ENCODE measurements at regions not wholly inside any gene's neighbourhood (a gene's known extent, or its start where the extent isn't known, plus 50 kb on each side); places are given as distances from the start of the nearest gene placed in this dataset.
"Not testable (repeated sequence)": the region's sequence is repeated elsewhere in the genome, so short reads cannot be mapped to it uniquely, and the experiment has no call there.

DNA sequence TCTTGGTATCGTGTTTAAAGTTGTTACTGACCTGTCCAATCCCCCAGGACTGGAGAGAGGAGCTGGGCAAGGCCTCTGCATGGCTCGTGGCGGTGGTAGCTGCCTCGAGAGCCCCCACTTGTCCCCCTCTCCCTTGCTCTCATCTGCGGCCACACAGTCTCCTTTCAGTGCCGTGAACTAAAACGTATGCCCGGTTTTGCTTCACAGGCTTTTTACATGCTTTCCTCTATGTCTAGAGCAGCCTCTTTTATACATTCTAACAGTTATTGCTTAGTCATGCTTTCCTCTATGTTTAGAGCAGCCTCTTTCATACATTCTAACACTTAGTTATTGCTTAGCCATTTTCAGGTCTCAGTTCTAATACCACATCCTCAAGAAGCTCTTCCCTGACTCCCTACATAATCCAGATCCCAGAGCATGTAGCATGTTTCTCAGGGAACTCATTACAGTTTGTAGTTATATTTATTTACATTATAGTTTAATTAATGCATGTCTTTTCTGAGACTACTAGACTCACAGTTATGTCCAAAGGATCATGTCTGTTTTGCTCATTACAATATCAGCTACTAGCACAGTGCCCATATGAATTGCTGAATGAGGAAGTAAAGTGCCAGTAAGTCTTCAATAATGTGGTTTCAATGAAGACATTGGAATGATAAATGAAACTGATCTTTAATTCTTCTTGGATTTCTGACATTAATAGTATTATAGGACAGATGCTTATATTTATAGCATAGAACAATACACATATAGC is 66.5 kb upstream of the TBL1XR1 start:
- Histone ChIP-seq H3K4me3 (no peak overlapping the region), H3K36me3 (no peaks in the 10 kb centered on the region), H3K27me3 (no peaks in the 10 kb centered on the region), H3K9me3 (no peaks in the 10 kb centered on the region), H3K27ac (no peak overlapping the region), H3K4me1 (no peaks in the 10 kb centered on the region)
- TF ChIP-seq, protein P1, sequence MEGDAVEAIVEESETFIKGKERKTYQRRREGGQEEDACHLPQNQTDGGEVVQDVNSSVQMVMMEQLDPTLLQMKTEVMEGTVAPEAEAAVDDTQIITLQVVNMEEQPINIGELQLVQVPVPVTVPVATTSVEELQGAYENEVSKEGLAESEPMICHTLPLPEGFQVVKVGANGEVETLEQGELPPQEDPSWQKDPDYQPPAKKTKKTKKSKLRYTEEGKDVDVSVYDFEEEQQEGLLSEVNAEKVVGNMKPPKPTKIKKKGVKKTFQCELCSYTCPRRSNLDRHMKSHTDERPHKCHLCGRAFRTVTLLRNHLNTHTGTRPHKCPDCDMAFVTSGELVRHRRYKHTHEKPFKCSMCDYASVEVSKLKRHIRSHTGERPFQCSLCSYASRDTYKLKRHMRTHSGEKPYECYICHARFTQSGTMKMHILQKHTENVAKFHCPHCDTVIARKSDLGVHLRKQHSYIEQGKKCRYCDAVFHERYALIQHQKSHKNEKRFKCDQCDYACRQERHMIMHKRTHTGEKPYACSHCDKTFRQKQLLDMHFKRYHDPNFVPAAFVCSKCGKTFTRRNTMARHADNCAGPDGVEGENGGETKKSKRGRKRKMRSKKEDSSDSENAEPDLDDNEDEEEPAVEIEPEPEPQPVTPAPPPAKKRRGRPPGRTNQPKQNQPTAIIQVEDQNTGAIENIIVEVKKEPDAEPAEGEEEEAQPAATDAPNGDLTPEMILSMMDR (IDR thresholded peaks at IDR 0.05) = no peak
- TF ChIP-seq POLR2A (IDR thresholded peaks at IDR 0.05) (no peak), POLR2AphosphoS5 (IDR thresholded peaks at IDR 0.05) (no peak), EP300 (IDR thresholded peaks at IDR 0.05) (no peak)
- WGBS = 80% methylated on average over 8 of the region's 8 CpGs
- no peak for DNase-seq (ENCODE audit: low spot score in 2 of 2)

DNA sequence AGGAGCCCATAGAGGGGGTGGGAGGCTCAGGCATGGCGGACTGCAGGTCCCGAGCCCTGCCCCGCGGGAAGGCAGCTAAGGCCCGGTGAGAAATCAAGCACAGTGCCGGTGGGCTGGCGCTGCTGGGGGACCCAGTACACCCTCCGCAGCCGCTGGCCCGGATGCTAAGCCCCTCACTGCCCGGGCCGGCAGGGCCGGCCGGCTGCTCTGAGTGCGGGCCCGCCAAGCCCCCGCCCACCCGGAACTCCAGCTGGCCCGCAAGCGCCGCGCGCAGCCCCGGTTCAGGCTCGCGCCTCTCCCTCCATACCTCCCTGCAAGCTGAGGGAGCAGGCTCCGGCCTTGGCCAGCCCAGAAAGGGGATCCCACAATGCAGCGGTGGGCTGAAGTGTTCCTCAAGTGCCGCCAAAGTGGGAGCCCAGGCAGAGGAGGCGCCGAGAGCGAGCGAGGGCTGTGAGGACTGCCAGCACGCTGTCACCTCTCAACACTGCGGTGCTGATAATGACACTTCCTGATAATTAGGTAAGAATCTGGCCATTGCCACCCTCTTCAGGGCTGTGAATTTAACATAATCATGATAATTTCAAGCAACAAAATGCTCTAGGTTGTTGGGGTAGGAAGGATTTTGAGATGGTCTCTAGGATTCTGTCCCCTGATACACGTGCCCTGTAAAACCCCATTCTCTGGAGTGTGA is 74.7 kb upstream of the TBL1XR1 start:
- WGBS = 97% methylated on average over 17 of the region's 36 CpGs
- not testable (repeated sequence) for DNase-seq (ENCODE audit: low spot score in 2 of 2); H3K4me3 ChIP-seq; H3K4me1 ChIP-seq; H3K36me3 ChIP-seq; H3K9me3 ChIP-seq; H3K27me3 ChIP-seq; H3K27ac ChIP-seq

DNA sequence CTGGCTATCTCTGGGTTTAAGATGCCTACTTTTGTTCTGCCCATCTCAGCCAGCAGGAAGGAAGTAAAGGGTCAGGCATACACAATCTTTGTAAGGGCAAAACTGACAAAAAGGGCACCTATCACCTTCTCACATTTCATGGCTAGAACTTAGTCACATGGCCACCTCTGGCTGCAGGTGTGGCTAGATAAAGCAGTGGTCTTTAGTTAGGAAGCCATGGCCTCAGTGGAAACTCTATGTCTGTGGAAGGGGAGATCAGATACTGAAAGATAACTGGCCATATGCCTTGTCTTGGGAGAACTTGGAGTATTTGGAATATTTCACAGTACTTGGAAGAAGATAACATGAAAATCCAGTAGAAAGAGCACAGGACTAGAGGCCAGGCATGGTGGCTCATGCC is 80.7 kb upstream of the TBL1XR1 start:
- H3K4me3 ChIP-seq = no peak overlapping the region
- H3K36me3 ChIP-seq = no peaks in the 10 kb centered on the region
- DNase-seq (ENCODE audit: low spot score in 2 of 2) = no peak
- H3K27ac ChIP-seq = no peak overlapping the region
- TF ChIP-seq POLR2A (IDR thresholded peaks at IDR 0.05) = no peak
- TF ChIP-seq, protein P1 (IDR thresholded peaks at IDR 0.05) = no peak
- no peak for TF ChIP-seq EP300 (IDR thresholded peaks at IDR 0.05)
- TF ChIP-seq POLR2AphosphoS5 (IDR thresholded peaks at IDR 0.05) = no peak
- H3K27me3 ChIP-seq = no peaks in the 10 kb centered on the region
- H3K9me3 ChIP-seq = no peaks in the 10 kb centered on the region
- H3K4me1 ChIP-seq = no peaks in the 10 kb centered on the region

DNA sequence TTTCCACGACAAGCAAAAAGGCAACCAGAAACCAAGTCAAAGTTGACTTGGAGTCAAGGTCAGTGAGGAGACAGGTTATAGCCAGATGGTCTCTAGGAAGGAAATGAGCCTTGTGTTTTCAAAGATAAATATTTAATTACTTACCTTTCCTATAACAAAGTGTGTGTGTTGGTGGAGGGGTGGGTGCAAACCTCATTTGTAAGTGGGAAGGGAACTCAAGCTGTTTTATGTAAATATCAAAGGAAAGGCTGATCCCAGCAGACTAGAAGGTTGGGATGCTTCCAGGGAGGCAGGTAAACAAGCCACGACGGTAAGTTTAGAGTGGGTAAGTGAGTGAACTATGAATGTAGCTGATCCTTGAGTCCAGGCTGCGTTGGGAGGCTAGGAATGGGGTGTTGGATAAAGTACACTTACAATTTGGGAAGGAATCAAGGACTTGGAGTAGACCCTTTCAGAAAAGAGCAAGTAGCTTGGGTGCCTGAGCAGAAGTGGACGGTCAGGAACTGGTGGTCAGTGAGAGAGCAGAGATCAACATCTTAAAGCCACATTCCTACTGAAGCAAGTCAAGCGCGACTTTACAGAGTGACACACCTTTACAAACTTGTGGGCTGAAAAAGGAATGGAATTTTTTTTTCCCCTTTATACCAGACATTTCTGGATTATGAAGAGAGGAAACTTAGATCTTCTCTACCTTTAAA is 82.0 kb upstream of the TBL1XR1 start:
- TF ChIP-seq EP300 (IDR thresholded peaks at IDR 0.05) (no peak), POLR2AphosphoS5 (IDR thresholded peaks at IDR 0.05) (no peak), POLR2A (IDR thresholded peaks at IDR 0.05) (no peak)
- TF ChIP-seq, protein P1 (IDR thresholded peaks at IDR 0.05) = no peak

DNA sequence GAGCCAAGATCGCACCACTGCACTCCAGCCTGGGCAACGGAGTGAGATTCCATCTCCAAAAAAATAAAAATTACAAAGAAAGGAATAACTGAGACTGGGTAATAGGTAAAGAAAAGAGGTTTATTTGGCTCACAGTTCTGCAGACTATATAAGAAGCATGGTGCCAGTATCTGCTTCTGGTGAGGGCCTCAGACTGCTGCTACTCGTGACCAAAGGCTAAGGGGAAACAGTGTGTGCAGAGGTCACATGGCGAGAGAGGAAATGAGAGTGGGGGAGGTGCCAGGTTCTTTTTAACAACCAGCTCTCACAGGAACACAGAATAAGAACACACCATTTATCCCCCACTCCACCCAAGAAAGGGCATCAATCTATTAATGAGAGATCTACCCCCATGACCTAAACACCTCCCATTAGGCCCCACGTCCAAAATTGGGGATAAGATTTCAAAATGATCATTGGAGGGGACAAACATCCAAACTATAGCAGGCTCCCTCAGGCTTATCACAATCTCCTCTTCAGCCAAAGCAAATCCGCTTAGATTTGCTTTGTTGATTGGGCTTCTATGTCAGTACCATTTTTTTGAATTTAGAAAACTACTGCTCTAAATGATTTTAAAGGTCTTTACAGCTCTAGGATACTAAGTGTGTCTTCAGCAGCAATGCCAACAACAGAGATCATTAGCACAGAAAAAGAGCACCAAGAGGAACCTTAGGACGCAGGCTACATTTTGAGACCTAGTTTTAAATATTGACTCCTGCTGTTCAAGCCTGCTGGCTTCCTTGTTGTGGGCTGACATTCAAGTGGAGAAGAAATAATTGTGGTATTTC is 84.2 kb upstream of the TBL1XR1 start:
- TF ChIP-seq EP300 (IDR thresholded peaks at IDR 0.05) = no peak
- no peak for TF ChIP-seq POLR2AphosphoS5 (IDR thresholded peaks at IDR 0.05)
- TF ChIP-seq, protein P1 (IDR thresholded peaks at IDR 0.05) = no peak
- TF ChIP-seq POLR2A (IDR thresholded peaks at IDR 0.05) = no peak
- Histone ChIP-seq H3K27me3 (no peaks in the 10 kb centered on the region), H3K9me3 (no peaks in the 10 kb centered on the region), H3K4me3 (no peak overlapping the region), H3K27ac (no peak overlapping the region), H3K36me3 (no peaks in the 10 kb centered on the region), H3K4me1 (peaks cover 7% of the 10 kb centered on the region)
- no peak for DNase-seq (ENCODE audit: low spot score in 2 of 2)
- WGBS = 84% methylated on average over 7 of the region's 7 CpGs

More for the DNA sequence above, 82.0 kb upstream of the TBL1XR1 start:
- no peak for DNase-seq (ENCODE audit: low spot score in 2 of 2)
- H3K9me3 ChIP-seq = no peaks in the 10 kb centered on the region
- no peak overlapping the region for H3K4me3 ChIP-seq
- no peaks in the 10 kb centered on the region for H3K27me3 ChIP-seq
- H3K36me3 ChIP-seq = no peaks in the 10 kb centered on the region
- peaks cover 4% of the 10 kb centered on the region for H3K4me1 ChIP-seq
- no peak overlapping the region for H3K27ac ChIP-seq
- WGBS = 77% methylated on average over 7 of the region's 7 CpGs
